ENCODE measurements at regions not wholly inside any gene's neighbourhood (a gene's known extent, or its start where the extent isn't known, plus 50 kb on each side); places are given as distances from the start of the nearest gene placed in this dataset.

DNA sequence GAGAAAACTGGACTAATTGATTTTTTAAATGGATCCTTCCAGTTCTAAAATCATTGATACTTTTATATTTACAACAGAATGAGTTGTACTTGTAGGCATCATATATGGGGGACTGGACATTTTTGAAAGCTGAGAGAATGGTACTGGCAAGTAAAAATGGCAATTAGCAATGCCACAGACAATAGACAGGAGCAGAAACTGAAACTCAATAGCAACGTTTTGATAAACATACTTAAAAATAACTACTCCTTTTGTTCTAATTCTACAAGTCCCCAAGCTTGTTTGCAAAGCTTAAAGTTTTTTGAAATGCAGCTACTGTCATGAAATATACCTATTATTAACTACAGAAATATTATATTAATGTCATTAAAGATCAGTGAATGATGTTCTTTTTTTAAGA is 52.8 kb upstream of the FBXL7 start:
- no peak for DNase-seq (ENCODE audit: low read depth)

DNA sequence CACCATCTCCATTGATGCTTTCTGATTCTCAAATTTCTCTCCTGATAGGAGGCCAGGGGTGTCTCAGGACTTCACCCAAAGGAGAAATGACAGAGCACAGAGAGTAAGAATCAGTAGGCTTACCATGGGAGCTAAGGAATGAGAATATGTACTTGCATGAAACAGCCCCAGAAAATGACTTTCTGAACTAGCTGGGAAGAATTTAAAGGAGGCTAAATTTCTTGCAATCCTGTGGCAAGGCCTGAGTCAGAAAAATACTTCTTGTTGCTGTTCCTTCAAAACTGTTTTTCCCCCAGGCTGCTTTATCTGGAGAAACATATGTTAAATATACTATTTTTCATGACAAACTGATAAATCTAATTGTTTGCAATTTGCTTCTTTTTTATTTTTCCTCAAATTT is 53.4 kb upstream of the FBXL7 start:
- DNase-seq (ENCODE audit: low read depth): no peak

DNA sequence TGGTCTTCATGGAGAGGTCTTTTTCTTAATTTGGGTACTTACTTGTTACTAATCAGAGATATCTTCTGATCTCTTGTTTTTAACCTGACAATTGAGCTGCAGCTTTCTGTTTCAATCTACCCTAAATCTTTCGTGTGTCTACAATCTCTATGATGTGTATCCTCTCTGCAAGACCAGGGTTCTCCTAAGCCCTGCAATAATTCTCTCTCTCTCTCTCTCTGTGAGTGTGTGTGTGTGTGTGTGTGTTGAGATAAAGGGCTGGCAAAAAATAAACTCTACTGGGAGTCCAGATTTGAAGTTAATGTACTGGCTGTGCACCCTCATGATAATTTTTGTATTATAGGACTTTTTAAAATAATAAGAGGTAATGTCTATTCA is 57.8 kb upstream of the FBXL7 start:
- DNase-seq (ENCODE audit: low read depth): no peak

- DNase-seq (ENCODE audit: low read depth): no peak
Observed at GRCh38 chr5:15441433-15442192, 58.4 kb upstream of the FBXL7 start.

GRCh38 chr5:15440434-15440833 is 59.5 kb upstream of the FBXL7 start:
- no peak for DNase-seq (ENCODE audit: low read depth)

- DNase-seq (ENCODE audit: low read depth): no peak
Observed at GRCh38 chr5:15439801-15440200, 60.2 kb upstream of the FBXL7 start.

GRCh38 chr5:15433709-15434108 is 66.3 kb upstream of the FBXL7 start:
- DNase-seq (ENCODE audit: low read depth): no peak

GRCh38 chr5:15431923-15432322 is 68.1 kb upstream of the FBXL7 start:
- DNase-seq (ENCODE audit: low read depth): no peak

- DNase-seq (ENCODE audit: low read depth): no peak
Observed at GRCh38 chr5:15425766-15426165, 74.2 kb upstream of the FBXL7 start.

- DNase-seq (ENCODE audit: low read depth): no peak
Observed at GRCh38 chr5:15424769-15425168, 75.2 kb upstream of the FBXL7 start.

DNA sequence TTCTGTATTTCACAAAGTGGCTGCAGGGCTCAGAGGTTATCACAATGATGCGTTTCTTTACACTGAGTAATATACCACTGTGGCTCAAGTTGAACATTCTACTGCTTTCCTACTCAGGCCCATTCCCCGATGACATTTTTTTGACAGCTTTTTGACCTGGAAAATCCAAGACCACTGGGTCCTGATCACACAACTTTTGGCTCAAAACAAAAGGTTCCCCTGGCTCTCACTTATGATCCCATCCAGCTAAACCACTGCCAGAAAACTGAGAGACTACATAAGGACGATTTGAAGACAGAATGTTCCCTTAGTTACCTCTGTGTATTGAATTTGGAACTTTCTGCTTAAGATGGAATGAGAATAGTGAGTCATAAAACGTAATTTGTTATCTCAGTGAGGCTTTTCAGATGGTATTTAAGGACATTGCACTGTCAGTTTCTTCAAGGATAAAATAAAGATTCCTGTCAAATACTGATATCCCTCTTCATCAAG is 78.0 kb upstream of the FBXL7 start:
- DNase-seq (ENCODE audit: low read depth): no peak

GRCh38 chr5:15421381-15421780 is 78.6 kb upstream of the FBXL7 start:
- no peak for DNase-seq (ENCODE audit: low read depth)

DNA sequence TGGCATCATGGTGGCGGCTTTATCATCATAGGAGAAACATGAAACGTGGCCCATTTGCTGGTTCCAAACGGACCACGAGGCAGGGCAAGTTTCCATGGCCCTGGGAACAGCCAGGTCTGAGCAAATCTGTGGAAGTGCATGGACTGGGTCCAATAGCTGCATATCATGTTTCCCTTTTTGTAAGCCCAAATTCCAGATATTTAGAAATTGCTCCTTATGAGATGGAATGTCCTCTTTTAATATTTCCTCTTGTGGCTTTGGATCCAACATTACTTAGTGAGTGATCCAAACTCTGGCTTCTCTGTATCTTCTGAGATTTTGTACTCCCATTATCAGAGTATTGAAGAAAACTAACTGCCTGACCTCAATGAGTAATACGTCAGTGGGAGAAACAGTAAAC is 79.8 kb upstream of the FBXL7 start:
- no peak for DNase-seq (ENCODE audit: low read depth)

DNA sequence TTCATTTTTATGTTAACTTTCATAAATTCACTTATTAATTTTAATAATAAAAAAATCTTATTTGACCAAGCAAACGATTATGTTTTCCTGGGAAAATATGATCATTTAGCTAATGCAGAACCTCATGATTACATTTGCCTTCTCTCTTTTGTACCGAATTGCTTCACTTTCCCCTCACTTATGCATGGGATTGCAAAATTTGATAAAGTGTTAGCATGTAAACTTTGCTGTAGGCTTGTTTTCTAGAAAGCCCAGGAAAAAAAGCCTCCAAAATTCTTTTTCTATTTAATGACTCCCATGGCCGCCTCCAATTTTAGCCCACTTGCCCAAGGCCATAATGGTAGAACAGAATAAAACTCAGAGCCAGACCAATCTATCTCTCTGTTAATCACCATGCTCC is 82.8 kb upstream of the FBXL7 start:
- DNase-seq (ENCODE audit: low read depth): no peak

DNA sequence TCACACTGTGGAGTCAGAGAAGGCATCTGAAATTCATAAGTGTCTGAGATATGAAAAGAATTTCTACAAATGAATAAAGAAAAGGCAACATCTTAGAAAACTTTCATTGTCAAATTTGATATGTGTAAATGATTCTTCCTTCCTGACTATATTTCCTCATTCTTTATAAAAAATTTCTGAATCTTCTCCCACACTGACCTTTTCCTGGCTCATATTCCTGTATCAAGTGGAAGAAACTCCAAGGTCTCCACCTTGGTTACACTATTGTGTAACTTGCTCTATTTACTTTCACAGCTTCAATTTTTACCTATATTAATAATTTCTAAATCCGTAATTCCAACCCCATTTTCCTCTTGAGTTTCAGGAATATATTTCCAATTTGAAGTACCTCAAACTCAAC is 93.5 kb upstream of the FBXL7 start:
- DNase-seq (ENCODE audit: low read depth): no peak

DNA sequence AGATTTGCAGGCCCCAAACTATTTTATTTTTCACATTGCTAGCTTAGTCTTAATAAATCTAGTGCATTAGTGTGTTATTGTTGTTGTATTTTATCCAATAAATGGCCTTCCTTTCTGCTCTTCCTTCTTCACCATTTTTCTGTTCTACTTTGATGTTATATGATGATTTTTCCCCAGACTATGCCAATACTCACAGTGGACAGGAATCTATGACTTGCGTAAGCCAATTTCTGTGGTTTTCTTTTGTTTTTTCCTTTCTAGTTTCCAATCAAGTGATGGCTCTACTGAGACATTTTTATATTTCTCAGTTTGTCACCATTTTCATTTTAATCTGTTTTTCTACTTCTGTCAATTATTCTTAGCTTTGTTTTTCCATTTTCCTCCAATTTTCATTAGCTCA is 106.8 kb upstream of the FBXL7 start:
- DNase-seq (ENCODE audit: low read depth): no peak

DNA sequence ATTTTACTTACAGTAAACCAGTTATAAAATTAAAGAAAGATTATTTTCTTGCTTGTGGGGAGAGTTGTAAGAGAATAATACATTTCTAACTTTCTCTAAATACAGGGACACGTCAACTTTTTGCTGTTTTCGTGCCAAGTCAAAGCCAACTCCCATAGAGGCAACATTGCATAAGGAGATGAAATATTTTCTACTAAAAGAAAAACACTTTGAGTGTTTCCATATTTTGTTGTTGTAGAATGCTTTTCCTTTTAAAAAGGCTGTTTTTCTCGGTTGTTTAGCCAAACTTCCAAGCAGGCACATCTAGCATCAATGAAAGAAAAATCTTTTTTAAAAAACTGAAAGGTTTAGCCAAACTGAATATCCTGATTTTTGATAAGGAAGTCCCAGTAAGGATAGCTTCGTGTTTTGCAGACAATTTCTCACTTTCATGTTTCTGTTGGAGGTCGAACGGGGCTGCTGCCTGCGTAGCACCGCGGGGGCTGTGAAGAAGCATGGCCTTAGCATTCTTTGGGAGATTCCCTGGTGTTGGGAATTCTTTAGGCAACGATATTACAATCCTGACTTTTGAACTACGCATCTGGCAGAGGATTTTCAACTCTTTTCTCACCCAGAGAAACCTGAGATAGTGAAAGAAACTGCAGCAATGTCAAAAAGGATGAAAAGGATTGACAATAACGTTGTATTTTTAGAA is 108.1 kb upstream of the FBXL7 start:
- DNase-seq (ENCODE audit: low read depth): no peak

DNA sequence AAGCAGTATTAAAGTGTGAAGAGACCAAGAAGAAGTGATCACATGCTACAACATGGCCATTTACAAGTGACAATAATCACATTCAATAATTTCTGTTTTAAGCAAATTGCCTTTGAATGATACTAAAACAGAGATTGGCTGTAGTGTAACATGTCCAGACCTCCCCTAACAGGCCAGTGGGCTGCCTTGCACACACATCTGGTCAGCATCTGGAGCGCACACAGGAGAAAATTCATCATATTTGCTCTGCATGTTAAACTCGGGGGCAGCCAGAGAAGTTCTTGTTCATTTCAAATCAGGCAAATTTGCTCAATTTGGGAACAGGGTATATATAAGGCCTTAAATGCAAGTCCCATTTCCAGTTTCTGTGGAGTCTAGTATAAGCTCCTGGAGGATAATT is 111.1 kb upstream of the FBXL7 start:
- no peak for DNase-seq (ENCODE audit: low read depth)

DNA sequence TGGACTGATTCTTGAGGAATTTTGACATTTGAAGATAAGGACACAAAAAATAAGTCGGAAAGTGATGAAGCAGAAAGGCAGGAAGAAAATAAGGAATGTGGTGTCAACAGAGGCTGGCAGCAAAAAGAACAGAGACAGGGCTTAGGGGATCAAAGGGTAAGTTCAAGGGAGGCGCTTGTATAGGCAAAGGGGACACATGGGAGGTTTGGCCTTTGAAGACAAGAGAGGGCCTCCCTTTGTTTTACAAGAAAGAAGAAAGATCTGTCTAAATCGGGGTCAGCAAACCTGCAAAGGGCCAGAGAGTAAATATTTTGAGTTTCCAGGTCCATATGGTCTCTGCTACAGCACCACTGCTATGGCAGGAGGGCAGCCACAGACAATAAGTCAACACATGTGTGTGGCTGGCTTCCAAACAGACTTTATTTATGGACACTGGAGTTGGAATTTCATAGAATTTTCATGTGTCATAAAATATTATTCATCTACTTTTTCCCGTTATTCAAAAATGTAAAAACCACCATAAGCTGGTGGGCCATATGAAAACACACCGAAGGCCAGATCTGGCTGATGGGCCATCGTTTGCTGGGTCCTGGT is 112.0 kb upstream of the FBXL7 start:
- no peak for DNase-seq (ENCODE audit: low read depth)

DNA sequence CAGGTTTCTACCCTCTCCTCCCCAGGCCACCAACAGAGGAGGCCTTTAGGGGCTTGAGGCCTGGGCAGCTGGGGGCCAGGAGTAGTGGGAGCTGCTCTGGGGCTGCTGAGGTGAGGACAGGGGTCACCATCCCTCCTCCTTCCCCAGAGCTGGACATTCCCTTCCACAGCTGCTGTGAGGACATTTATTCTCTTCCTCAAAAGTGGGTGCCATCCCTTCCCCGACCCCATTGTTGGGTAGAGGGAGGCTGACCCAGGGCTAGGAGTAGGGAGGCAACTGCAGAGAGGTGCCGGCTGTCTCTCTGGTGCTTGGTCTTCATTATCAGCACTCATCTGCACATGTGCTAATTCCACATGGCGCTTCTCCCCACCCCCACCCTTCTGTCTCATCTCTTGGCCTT is 113.9 kb upstream of the FBXL7 start:
- no peak for DNase-seq (ENCODE audit: low read depth)

DNA sequence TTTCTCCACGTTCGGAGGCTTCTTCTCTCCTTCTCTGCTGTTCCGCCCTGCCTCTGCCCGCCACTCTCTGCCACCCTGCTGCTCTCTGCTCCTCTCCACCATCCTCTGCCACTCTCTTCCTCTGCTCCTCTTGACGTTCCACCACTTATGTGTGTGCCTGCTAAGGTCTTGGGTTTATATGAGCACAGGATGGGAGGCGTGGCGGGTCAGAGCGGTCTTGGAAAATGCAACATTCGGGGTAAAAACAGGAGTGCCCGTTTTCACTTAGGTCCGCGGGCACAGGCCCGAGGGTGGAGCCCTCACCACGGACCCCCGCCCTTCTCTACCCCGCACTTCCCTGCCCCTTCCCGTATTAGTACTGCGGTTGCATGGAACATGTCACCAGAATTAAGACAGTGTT is 114.4 kb upstream of the FBXL7 start:
- DNase-seq (ENCODE audit: low read depth): no peak

GRCh38 chr5:15385037-15385436 is 114.9 kb upstream of the FBXL7 start:
- DNase-seq (ENCODE audit: low read depth): no peak

DNA sequence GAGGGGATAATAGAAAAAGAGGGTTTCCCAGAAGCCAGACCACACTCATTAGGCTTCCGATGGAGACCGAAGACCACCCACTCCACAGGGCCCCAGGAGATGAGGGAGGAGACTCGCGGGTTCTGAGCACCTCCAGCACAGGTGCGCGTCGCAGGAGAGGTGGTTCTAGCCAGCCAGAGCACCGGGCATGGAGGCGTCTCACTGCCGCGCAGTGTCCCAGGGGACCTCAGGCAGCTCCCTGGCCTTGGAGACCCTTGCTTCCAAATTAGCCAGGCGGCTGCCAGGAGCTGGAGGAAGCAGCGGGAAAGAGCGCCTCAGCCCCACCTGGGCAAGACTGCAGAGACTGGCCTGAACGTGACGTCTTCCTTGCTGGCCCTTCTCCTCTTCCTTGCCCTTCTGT is 115.4 kb upstream of the FBXL7 start:
- no peak for DNase-seq (ENCODE audit: low read depth)

Measured in activated T-helper 9 cell treated with anti-CD3 and anti-CD28 coated beads, Interleukin-2, amount 50 U/mL, for 16 hours (primary cell).